HFF-Myc (cell line): ENCODE measurements at regions not wholly inside any gene's neighbourhood (a gene's known extent, or its start where the extent isn't known, plus 50 kb on each side); places are given as distances from the start of the nearest gene placed in this dataset.
"Not testable (repeated sequence)": the region's sequence is repeated elsewhere in the genome, so short reads cannot be mapped to it uniquely, and the experiment has no call there.

Experiments used
- DNase-seq: peaks from one replicate; pipeline ENCODE4 v3.0.0-alpha.2; 2011; ENCODE audit warnings: low read depth; ENCODE audit errors: extremely low read depth
- H3K4me3 ChIP-seq: replicated peaks from 2 replicates; pipeline ENCODE4 v1.5.1; 2011; ENCODE audit warnings: low read depth, mild to moderate bottlenecking, control low read depth, low read length
- TF ChIP-seq, protein P1 (sequence below): IDR thresholded peaks from 2 replicates; pipeline ENCODE4 v1.5.1; 2012; ENCODE audit warnings: mild to moderate bottlenecking, low read depth, low read length, control low read depth; ENCODE audit errors: missing control alignments

DNA sequence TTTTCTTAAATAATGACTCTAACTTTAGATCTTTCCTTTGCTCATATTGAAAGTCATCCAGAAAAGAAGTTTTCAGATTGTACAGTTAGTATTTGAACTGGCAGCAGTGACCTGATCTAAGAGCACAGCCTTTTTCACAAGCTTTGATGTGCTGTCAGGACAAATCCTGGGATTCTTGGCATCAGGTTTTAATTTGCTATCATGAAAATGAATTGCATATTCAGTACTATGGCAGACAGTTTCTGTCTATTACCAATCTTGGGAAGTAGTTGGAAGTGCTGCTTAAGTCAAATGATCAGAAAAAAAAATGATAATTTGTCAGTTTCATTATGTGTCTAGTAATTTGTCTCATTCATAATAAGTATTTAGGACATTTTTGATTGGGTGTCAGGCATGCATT is 925.6 kb upstream of the ARRDC3 start:
- DNase-seq: no peak
- TF ChIP-seq, protein P1, sequence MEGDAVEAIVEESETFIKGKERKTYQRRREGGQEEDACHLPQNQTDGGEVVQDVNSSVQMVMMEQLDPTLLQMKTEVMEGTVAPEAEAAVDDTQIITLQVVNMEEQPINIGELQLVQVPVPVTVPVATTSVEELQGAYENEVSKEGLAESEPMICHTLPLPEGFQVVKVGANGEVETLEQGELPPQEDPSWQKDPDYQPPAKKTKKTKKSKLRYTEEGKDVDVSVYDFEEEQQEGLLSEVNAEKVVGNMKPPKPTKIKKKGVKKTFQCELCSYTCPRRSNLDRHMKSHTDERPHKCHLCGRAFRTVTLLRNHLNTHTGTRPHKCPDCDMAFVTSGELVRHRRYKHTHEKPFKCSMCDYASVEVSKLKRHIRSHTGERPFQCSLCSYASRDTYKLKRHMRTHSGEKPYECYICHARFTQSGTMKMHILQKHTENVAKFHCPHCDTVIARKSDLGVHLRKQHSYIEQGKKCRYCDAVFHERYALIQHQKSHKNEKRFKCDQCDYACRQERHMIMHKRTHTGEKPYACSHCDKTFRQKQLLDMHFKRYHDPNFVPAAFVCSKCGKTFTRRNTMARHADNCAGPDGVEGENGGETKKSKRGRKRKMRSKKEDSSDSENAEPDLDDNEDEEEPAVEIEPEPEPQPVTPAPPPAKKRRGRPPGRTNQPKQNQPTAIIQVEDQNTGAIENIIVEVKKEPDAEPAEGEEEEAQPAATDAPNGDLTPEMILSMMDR: no peak
- no peak overlapping the region for H3K4me3 ChIP-seq

DNA sequence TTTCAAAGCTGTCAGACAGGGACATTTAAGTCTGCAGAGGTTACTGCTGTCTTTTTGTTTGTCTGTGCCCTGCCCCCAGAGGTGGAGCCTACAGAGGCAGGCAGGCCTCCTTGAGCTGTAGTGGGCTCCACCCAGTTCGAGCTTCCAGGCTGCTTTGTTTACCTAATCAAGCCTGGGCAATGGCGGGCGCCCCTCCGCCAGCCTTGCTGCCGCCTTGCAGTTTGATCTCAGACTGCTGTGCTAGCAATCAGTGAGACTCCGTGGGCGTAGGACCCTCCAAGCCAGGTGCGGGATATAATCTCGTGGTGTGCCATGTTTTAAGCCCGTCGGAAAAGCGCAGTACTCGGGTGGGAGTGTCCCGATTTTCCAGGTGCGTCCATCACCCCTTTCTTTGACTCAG is 919.2 kb upstream of the ARRDC3 start:
- not testable (repeated sequence) for H3K4me3 ChIP-seq, DNase-seq

DNA sequence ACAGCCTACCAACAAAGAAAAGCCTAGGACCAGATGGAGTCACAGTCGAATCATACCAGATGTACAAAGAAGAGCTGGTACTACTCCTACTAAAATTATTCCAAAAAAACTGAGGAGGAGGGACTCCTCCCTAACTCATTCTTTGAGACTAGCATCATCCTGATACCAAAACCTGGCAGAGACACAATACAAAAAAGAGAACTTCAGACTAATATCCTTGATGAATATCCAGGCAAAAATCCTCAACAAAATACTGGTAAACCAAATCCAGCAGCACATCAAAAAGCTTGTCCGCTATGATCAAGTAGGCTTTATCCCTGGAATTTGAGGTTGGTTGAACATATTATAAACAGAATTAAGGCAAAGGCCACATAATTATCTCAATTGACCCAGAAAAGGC is 900.4 kb upstream of the ARRDC3 start:
- no peak for DNase-seq
- TF ChIP-seq, protein P1: no peak
- H3K4me3 ChIP-seq: no peak overlapping the region

DNA sequence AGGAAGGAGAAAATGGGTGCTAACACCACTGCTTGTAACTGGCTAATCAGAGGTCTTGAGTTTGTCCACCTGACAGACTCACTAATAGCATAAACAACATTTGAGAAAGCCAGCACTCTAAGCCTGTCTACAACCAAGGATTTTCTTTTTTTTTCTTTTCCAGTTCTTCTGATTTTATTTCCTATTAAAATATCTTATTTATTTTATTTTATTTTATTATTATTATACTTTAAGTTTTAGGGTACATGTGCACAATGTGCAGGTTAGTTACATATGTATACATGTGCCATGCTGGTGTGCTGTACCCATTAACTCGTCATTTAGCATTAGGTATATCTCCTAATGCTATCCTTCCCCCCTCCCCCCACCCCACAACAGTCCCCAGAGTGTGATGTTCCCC is 888.6 kb upstream of the ARRDC3 start:
- not testable (repeated sequence) for H3K4me3 ChIP-seq, DNase-seq

DNA sequence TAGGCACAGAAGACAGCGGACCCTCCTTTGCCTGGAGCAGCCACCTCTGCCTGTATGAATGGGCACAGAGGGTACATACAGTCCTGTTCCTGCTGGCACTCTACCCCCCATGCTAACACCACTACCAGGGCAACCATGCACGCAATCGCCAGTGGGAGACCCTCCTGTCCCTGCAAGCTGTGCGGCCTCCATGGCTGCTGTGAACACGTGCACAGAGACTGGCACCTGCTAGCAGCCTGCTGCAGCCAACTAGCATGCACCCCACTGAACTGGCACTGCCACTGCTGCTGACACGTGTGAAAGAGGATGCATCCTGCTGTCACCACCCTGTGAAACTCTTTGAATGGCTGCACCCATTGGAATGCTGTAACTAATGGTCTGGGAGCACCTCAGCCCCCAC is 885.2 kb upstream of the ARRDC3 start:
- TF ChIP-seq, protein P1: no peak
- no peak overlapping the region for H3K4me3 ChIP-seq
- DNase-seq: no peak

DNA sequence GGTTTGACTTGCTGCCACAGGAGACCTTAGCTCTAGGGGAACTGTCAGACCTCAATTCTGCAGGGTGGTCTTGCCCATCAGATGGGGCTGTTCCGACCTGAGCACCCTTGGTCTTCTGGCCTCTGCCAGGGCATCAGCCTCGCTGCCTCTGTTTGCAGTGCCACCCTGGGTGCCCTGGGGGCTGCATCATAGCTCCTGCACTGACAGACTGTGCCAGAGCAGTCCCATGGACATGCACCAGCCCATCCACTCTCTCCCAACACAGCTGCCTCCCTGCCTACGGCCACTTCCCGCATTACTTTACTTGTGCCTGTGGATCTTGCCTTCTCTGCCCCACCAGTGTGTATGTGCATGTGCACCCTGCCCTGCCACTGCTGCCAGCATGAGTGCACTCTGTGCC is 884.7 kb upstream of the ARRDC3 start:
- no peak for DNase-seq
- no peak overlapping the region for H3K4me3 ChIP-seq
- TF ChIP-seq, protein P1: no peak

DNA sequence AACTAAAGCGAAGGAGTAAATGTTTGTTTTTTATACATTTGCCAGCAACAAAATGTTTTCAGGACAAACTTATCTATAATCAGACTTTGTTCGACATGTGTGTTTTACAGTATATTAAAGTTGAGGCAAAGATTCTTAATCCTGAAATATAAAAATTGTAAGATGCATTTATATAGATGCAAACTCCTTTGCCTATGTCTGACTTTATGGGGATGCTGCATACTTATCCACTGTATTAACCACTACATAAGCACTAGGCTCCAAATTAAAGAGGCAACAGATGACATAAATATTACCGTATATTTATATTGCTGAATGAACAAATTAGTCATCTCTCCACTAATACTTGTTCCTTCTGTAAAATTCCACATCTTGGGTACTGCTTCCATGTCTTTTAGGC is 882.7 kb upstream of the ARRDC3 start:
- H3K4me3 ChIP-seq: no peak overlapping the region
- TF ChIP-seq, protein P1: no peak
- DNase-seq: no peak

DNA sequence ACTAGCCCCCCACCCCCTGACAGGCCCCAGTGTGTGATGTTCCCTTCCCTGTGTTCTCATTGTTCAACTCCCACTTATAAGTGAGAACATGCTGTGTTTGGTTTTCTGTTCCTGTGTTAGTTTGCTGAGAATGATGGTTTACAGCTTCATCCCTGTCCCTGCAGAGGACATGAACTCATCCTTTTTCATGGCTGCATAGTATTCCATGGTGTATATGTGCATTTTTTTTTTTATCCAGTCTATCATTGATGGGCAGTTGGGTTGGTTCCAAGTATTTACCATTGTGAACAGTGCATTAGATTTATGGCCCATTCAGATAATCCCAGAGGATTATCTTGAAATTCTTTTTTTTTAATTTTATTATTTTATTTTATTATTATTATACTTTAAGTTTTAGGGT is 872.5 kb upstream of the ARRDC3 start:
- DNase-seq, H3K4me3 ChIP-seq: not testable (repeated sequence)

DNA sequence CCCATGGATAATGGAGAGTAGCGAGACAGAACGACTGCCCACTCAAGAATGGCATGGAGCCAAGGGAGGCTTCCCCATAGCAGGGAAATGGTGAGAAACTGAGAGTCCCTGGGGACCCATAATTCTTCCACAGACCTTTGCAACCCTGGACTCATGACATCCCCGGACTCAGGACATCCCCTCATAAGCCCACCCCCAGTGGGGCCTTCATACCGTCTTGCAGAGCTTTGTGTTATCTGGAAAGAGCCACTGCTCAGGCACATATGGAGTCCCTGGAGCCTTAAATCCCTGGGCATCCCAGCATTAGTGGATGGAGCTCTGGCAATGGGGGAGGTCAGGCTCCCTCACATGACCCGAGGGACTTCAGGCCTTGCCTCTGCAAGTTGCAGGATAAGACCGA is 865.4 kb upstream of the ARRDC3 start:
- TF ChIP-seq, protein P1: no peak
- H3K4me3 ChIP-seq: no peak overlapping the region
- DNase-seq: no peak
